NB4 (cell line): ENCODE measurements at regions not wholly inside any gene's neighbourhood (a gene's known extent, or its start where the extent isn't known, plus 50 kb on each side); places are given as distances from the start of the nearest gene placed in this dataset.

Source experiments
- DNase-seq: peaks from one replicate; pipeline ENCODE4 v3.0.0; 2010; ENCODE audit warnings: low read depth
- H3K4me3 ChIP-seq: one replicate; pipeline ENCODE4 v1.5.1; 2011; ENCODE audit warnings: mild to moderate bottlenecking, low read depth, low read length, moderate library complexity
- CTCF ChIP-seq: IDR thresholded peaks from one replicate; pipeline ENCODE4 v1.5.1; 2012; ENCODE audit warnings: low read depth, low read length
- MYC ChIP-seq: IDR thresholded peaks from 2 replicates; pipeline ENCODE4 v1.6.1; 2011; ENCODE audit warnings: low read depth, low read length
- POLR2A ChIP-seq: IDR thresholded peaks from 2 replicates; pipeline ENCODE4 v1.6.1; 2011; ENCODE audit warnings: mild to moderate bottlenecking; ENCODE audit not compliant: insufficient read length; ENCODE audit errors: extremely low read depth
- TF ChIP-seq, protein P1 (sequence below): IDR thresholded peaks from 2 replicates; pipeline ENCODE4 v1.6.1; 2011; ENCODE audit warnings: low read depth, low read length

- TF ChIP-seq POLR2A (no peak), MYC (no peak), CTCF (no peak)
- TF ChIP-seq, protein P1, sequence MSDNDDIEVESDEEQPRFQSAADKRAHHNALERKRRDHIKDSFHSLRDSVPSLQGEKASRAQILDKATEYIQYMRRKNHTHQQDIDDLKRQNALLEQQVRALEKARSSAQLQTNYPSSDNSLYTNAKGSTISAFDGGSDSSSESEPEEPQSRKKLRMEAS: no peak
- no peak overlapping the region for H3K4me3 ChIP-seq
- DNase-seq: no peak
Observed at GRCh38 chr5:96228408-96228807, 204.6 kb downstream of the PCSK1 start.

DNA sequence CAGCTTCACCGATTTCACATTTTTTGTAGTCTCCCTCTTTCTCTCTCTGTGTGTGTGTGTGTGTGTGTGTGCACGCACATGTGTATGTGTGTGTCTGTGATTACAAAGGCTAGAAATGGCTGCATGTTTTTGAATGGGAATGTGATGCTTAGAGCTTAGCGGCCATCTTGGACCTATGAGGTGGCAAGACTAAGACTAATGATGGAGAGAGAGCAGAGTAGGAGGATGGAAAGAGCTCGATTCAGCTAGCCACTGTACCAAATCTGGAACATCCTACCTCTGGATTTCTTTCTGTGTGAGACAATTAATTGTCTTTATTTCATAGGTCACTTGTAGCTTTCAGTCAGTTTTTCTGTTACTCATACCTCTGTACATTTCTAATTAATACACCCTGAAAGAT, 205.1 kb downstream of the PCSK1 start:
- TF ChIP-seq CTCF (no peak), POLR2A (no peak), MYC (no peak)
- TF ChIP-seq, protein P1: no peak
- H3K4me3 ChIP-seq: no peak overlapping the region
- DNase-seq: no peak

DNA sequence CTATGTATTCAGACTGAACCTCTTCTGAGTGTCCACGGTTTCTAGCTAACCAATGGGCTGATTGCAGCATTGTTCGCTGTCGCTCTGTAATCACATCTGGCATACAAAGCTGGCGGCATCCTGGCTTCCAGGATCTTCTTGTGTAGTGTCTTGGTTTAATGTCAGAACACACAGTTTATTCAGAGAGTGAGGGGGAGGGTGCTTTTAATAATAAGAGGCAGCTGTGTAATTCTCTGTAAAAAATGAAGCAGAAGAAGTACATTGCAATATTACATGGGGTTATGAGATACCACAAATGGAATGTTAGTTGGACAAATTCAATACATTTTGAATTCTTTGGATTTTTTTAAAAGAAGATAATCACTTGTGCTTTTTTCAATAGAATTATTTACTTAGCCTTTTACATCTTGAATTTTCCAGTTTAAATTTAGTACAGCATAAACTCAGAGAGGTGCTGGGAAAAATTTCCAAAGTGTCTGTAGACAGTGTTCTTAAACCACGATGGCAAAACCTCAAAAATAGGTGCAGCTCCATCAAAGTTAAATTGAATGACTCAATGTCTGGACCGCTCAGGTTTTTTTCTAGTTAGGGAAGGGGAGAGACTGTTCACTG, 206.0 kb downstream of the PCSK1 start:
- no peak for DNase-seq
- TF ChIP-seq MYC (no peak), POLR2A (no peak), CTCF (no peak)
- H3K4me3 ChIP-seq: no peak overlapping the region

- no peak for DNase-seq
- H3K4me3 ChIP-seq: no peak overlapping the region
- TF ChIP-seq POLR2A (no peak), CTCF (no peak), MYC (no peak)
- TF ChIP-seq, protein P1: no peak
Observed at GRCh38 chr5:96222129-96222528, 210.9 kb downstream of the PCSK1 start.

- no peak for DNase-seq
- TF ChIP-seq, protein P1: no peak
- TF ChIP-seq CTCF: no peak
- no peak for TF ChIP-seq MYC
- TF ChIP-seq POLR2A: no peak
- no peak overlapping the region for H3K4me3 ChIP-seq
Observed at GRCh38 chr5:96220610-96221390, 212.2 kb downstream of the PCSK1 start.
